ENCODE measurements at regions not wholly inside any gene's neighbourhood (a gene's known extent, or its start where the extent isn't known, plus 50 kb on each side); places are given as distances from the start of the nearest gene placed in this dataset.

DNA sequence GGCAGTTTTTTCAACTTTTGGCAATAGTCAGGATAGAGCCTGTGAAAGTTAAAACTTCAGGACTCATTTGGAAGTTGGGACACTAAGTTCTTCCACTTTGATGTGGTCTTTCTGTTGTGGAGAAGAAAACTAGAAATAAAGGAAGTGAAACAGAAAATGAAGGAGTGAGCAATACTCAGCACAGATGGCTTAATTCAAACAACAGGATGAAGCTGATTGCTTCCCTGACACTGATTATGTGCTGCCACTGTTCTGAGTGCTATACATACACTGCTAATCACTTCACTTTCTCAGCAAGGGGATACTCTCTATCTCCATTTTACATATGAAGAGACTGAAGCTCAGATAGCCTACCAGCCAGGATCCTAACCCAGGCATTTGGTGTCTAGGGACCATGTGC lies 235.1 kb upstream of the CPEB2 start:
- intact Hi-C loops (cut with DNase I; ENCODE audit: low total_unique reads) = no loop called here
- no peaks in the 10 kb centered on the region for H3K27me3 ChIP-seq (replicated peaks in 1 of 7)
- no peak for TF ChIP-seq POLR2A (IDR thresholded peaks at IDR 0.05)
- TF ChIP-seq POLR2AphosphoS5 (IDR thresholded peaks at IDR 0.05) = no peak
- TF ChIP-seq CTCF (IDR thresholded peaks at IDR 0.05 in 8 of 11, conservative IDR thresholded peaks at IDR 0.05 in 3 of 11) = no peak
- H3K4me3 ChIP-seq = no peak overlapping the region
- peaks cover 0 to 11% (median 2%) of the 10 kb centered on the region in 6 donors for H3K4me1 ChIP-seq
- no peak overlapping the region for H3K27ac ChIP-seq
- DNase-seq = no peak
- H3K9me3 ChIP-seq = no peaks in the 10 kb centered on the region
- no peaks in the 10 kb centered on the region for H3K36me3 ChIP-seq

DNA sequence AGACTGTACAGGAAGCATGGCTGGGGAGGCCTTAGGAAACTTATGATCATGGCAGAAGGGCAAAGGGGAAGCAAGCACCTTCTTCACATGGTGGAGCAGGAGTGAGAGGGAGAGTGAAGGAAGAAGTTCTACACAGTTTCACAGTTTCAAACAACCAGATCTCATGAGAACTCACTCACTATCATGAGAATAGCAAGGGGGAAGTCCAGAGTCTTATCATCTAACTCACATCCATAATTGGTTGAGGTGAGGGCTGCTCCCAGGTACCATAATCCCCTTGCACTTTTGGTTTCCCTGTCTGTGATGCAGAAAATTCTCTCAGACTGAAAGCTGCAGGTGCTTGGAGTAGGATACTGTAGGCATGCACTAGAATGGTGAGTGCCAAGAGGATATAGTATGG lies 233.8 kb upstream of the CPEB2 start:
- Histone ChIP-seq H3K4me1 (peaks cover 0 to 11% (median 2%) of the 10 kb centered on the region in 6 donors), H3K27ac (no peak overlapping the region), H3K36me3 (no peaks in the 10 kb centered on the region), H3K27me3 (replicated peaks in 1 of 7) (no peaks in the 10 kb centered on the region), H3K4me3 (no peak overlapping the region), H3K9me3 (peaks cover 0 to under 1% (median 0%) of the 10 kb centered on the region in 8 donors)
- intact Hi-C loops (cut with DNase I; ENCODE audit: low total_unique reads) = no loop called here
- TF ChIP-seq CTCF (IDR thresholded peaks at IDR 0.05 in 8 of 11, conservative IDR thresholded peaks at IDR 0.05 in 3 of 11) (no peak), POLR2AphosphoS5 (IDR thresholded peaks at IDR 0.05) (no peak), POLR2A (IDR thresholded peaks at IDR 0.05) (no peak)
- no peak for DNase-seq

DNA sequence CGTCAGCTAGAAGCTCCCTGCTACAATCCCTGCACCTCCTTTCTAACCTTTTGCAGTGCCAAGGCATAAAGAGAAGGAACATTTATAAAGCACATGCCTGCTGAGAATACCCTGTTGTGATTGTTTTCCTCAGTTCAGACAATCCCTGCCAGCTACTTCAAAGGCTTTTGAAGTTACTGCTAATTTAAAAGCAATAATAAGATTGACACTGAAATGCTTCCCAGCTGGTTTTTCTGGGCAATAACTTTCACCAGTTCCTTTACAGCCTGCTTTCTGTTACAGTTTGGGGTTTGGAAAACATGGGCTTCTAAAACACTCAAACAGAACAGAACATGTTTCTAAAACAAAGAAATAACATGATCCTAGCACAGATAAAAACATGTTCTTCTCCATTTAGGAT lies 232.3 kb upstream of the CPEB2 start:
- Histone ChIP-seq H3K4me1 (peaks cover 0 to 11% (median 2%) of the 10 kb centered on the region in 6 donors), H3K27me3 (replicated peaks in 1 of 7) (no peaks in the 10 kb centered on the region), H3K9me3 (peaks cover 0 to 7% (median 1%) of the 10 kb centered on the region in 8 donors), H3K27ac (no peak overlapping the region), H3K4me3 (no peak overlapping the region), H3K36me3 (no peaks in the 10 kb centered on the region)
- no peak for DNase-seq
- TF ChIP-seq POLR2A (IDR thresholded peaks at IDR 0.05) = no peak
- no peak for TF ChIP-seq CTCF (IDR thresholded peaks at IDR 0.05 in 8 of 11, conservative IDR thresholded peaks at IDR 0.05 in 3 of 11)
- TF ChIP-seq POLR2AphosphoS5 (IDR thresholded peaks at IDR 0.05) = no peak
- WGBS, 5 donors = 65 to 83% (median 69%) methylated on average over 1 of the region's 1 CpG
- intact Hi-C loops (cut with DNase I; ENCODE audit: low total_unique reads) = no loop called here

DNA sequence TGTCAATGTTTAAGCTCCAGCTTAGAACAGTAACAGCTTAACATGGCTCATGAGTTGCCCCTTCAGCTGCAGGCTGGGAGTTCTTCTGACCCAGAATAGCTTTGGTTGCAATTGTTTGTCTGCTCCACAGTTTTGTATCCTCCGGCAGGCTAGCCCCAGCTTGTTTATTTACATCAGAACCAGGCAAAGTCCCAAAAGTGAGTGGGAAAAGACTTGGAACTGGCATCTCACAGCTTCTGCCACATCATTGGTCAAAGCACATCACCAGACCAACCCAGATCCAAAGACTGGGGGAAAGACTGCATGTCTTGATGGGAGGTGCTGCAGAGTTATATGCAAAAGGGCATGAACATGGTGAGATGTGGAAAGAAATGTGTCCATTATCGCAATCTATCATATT lies 231.2 kb upstream of the CPEB2 start:
- H3K9me3 ChIP-seq = peaks cover 0 to 7% (median 1%) of the 10 kb centered on the region in 8 donors
- H3K4me1 ChIP-seq = peaks cover 0 to 11% (median 2%) of the 10 kb centered on the region in 6 donors
- H3K27ac ChIP-seq = no peak overlapping the region
- H3K36me3 ChIP-seq = no peaks in the 10 kb centered on the region
- H3K27me3 ChIP-seq (replicated peaks in 1 of 7) = no peaks in the 10 kb centered on the region
- WGBS, 5 donors = 86 to 97% (median 92%) methylated on average over 2 of the region's 2 CpGs
- intact Hi-C loops (cut with DNase I; ENCODE audit: low total_unique reads) = no loop called here
- no peak overlapping the region for H3K4me3 ChIP-seq
- DNase-seq = no peak
- TF ChIP-seq CTCF (IDR thresholded peaks at IDR 0.05 in 8 of 11, conservative IDR thresholded peaks at IDR 0.05 in 3 of 11) (no peak), POLR2AphosphoS5 (IDR thresholded peaks at IDR 0.05) (no peak), POLR2A (IDR thresholded peaks at IDR 0.05) (no peak)

Measured in spleen (tissue), 11 donors.